ENCODE measurements at regions not wholly inside any gene's neighbourhood (a gene's known extent, or its start where the extent isn't known, plus 50 kb on each side); places are given as distances from the start of the nearest gene placed in this dataset.
"Not testable (repeated sequence)": the region's sequence is repeated elsewhere in the genome, so short reads cannot be mapped to it uniquely, and the experiment has no call there.

- DNase-seq (ENCODE audit: low spot score), result no peak
Observed at GRCh38 chr12:131458931-131459772, 251.7 kb upstream of the SFSWAP start.

GRCh38 chr12:131459773-131460365, 251.0 kb upstream of the SFSWAP start:
- no peak for DNase-seq (ENCODE audit: low spot score)

GRCh38 chr12:131460520-131460919, 250.4 kb upstream of the SFSWAP start:
- no peak for DNase-seq (ENCODE audit: low spot score)

GRCh38 chr12:131461096-131461495, 249.8 kb upstream of the SFSWAP start:
- DNase-seq (ENCODE audit: low spot score), result no peak

- DNase-seq (ENCODE audit: low spot score), result no peak
Observed at GRCh38 chr12:131463174-131463573, 247.7 kb upstream of the SFSWAP start.

- no peak for DNase-seq (ENCODE audit: low spot score)
Observed at GRCh38 chr12:131464081-131464480, 246.8 kb upstream of the SFSWAP start.

- DNase-seq (ENCODE audit: low spot score), result no peak
Observed at GRCh38 chr12:131466306-131466705, 244.6 kb upstream of the SFSWAP start.

GRCh38 chr12:131466932-131467331, 244.0 kb upstream of the SFSWAP start:
- DNase-seq (ENCODE audit: low spot score), result no peak

GRCh38 chr12:131468206-131468605, 242.7 kb upstream of the SFSWAP start:
- DNase-seq (ENCODE audit: low spot score), result no peak

GRCh38 chr12:131469945-131470344, 240.9 kb upstream of the SFSWAP start:
- DNase-seq (ENCODE audit: low spot score), result not testable (repeated sequence)

- no peak for DNase-seq (ENCODE audit: low spot score)
Observed at GRCh38 chr12:131471271-131471905, 239.5 kb upstream of the SFSWAP start.

GRCh38 chr12:131471946-131472732, 238.8 kb upstream of the SFSWAP start:
- no peak for DNase-seq (ENCODE audit: low spot score)

GRCh38 chr12:131473261-131473660, 237.6 kb upstream of the SFSWAP start:
- DNase-seq (ENCODE audit: low spot score), result no peak

- no peak for DNase-seq (ENCODE audit: low spot score)
Observed at GRCh38 chr12:131473741-131474709, 236.9 kb upstream of the SFSWAP start.

- DNase-seq (ENCODE audit: low spot score), result not testable (repeated sequence)
Observed at GRCh38 chr12:131475012-131475411, 235.9 kb upstream of the SFSWAP start.

- DNase-seq (ENCODE audit: low spot score), result no peak
Observed at GRCh38 chr12:131477613-131478012, 233.3 kb upstream of the SFSWAP start.

GRCh38 chr12:131478468-131478867, 232.4 kb upstream of the SFSWAP start:
- DNase-seq (ENCODE audit: low spot score), result no peak

GRCh38 chr12:131482199-131482598, 228.7 kb upstream of the SFSWAP start:
- no peak for DNase-seq (ENCODE audit: low spot score)

GRCh38 chr12:131482686-131483085, 228.2 kb upstream of the SFSWAP start:
- no peak for DNase-seq (ENCODE audit: low spot score)

- no peak for DNase-seq (ENCODE audit: low spot score)
Observed at GRCh38 chr12:131486451-131487230, 224.2 kb upstream of the SFSWAP start.
